ENCODE measurements at regions not wholly inside any gene's neighbourhood (a gene's known extent, or its start where the extent isn't known, plus 50 kb on each side); places are given as distances from the start of the nearest gene placed in this dataset.

DNA sequence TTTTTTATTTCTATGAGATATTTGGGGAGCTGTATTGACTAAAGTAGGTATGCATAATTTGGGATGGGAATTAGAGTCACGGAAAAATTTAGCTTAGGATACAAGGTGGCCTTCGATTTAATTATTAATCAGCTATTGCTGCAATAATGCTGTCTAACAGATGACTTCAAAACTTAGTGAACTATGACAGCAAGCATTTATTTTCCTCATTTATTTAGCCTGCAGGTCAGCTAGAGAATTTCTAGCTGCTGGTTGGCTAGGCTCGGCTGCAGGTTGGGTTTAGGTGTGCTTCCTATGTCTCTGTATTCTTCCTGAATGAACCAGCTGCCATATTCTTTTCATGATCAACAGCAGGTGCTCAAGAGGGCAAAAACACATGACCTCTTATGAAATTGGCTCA, 181.8 kb upstream of the RAG2 start:
- TF ChIP-seq, protein P1, sequence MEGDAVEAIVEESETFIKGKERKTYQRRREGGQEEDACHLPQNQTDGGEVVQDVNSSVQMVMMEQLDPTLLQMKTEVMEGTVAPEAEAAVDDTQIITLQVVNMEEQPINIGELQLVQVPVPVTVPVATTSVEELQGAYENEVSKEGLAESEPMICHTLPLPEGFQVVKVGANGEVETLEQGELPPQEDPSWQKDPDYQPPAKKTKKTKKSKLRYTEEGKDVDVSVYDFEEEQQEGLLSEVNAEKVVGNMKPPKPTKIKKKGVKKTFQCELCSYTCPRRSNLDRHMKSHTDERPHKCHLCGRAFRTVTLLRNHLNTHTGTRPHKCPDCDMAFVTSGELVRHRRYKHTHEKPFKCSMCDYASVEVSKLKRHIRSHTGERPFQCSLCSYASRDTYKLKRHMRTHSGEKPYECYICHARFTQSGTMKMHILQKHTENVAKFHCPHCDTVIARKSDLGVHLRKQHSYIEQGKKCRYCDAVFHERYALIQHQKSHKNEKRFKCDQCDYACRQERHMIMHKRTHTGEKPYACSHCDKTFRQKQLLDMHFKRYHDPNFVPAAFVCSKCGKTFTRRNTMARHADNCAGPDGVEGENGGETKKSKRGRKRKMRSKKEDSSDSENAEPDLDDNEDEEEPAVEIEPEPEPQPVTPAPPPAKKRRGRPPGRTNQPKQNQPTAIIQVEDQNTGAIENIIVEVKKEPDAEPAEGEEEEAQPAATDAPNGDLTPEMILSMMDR (IDR thresholded peaks at IDR 0.05 in 2 of 3, conservative IDR thresholded peaks at IDR 0.05 in 1 of 3; ENCODE audit: borderline replicate concordance in 1 of 3, insufficient read depth in 1 of 3, low read depth in 2 of 3, low read length in 2 of 3), result no peak
- TF ChIP-seq CEBPB (IDR thresholded peaks at IDR 0.05; ENCODE audit: low read depth) (no peak), MAX (IDR thresholded peaks at IDR 0.05) (no peak), POLR2AphosphoS5 (IDR thresholded peaks at IDR 0.05; ENCODE audit: low read depth, low read length) (no peak), JUND (IDR thresholded peaks at IDR 0.05) (no peak)
